RWPE1 (cell line): ENCODE measurements at regions not wholly inside any gene's neighbourhood (a gene's known extent, or its start where the extent isn't known, plus 50 kb on each side); places are given as distances from the start of the nearest gene placed in this dataset.
A peak's percentile ranks its signal among the peaks of the same experiment; 100 is the strongest.

Experiments
- CTCF ChIA-PET: fragments of 350-600 bp; sonication (Branson Sonifier 250); formaldehyde crosslinking; extraction: SDS; loops from one replicate; lab custom pipeline; 2021; lab: Yijun Ruan, JAX
- POLR2A ChIA-PET: fragments of 400-600 bp; formaldehyde crosslinking; extraction: SDS; loops from one replicate; lab custom pipeline; 2020; ENCODE audit warnings: antibody characterized with exemption; ENCODE audit not compliant: low non-redundant PET; lab: Yijun Ruan, JAX
- DNase-seq: peaks from one replicate; pipeline ENCODE4 v3.0.0; 2012; ENCODE audit warnings: low spot score
- H3K27ac ChIP-seq: fragments of 450-650 bp; 2 replicates; pipeline ENCODE4 v1.5.1; 2017
- CTCF ChIP-seq: fragments of 450-650 bp; conservative IDR thresholded peaks from 2 replicates; pipeline ENCODE4 v1.5.1; 2017; ENCODE audit warnings: low read depth, mild to moderate bottlenecking

- no peak for TF ChIP-seq CTCF
Observed at GRCh38 chr21:41659791-41660560, 106.9 kb downstream of the RIPK4 start.

GRCh38 chr21:41656946-41657525 is 109.8 kb downstream of the RIPK4 start:
- TF ChIP-seq CTCF = no peak
- POLR2A ChIA-PET = no interaction called here
- CTCF ChIA-PET = no interaction called here
- peak overlapping the region; percentile 8; the same call in 1 of the 2 replicates for H3K27ac ChIP-seq
- no peak for DNase-seq

More at GRCh38 chr21:41659791-41660560, 106.9 kb downstream of the RIPK4 start:
- DNase-seq = no peak
- H3K27ac ChIP-seq = peak overlapping the region; percentile 23; the same call in 1 of the 2 replicates
- POLR2A ChIA-PET = no interaction called here
- CTCF ChIA-PET = interaction anchor here (0.5 to 0.6 kb wide), 2 partner anchors 18 to 82 kb away, joined by 4 read pairs; no protein-coding TSS in a partner anchor

- H3K27ac ChIP-seq = peak overlapping the region; percentile 89; the same call in 1 of the 2 replicates
- TF ChIP-seq CTCF = no peak
- CTCF ChIA-PET = no interaction called here
- POLR2A ChIA-PET = no interaction called here
- no peak for DNase-seq
Observed at GRCh38 chr21:41655259-41655658, 111.6 kb downstream of the RIPK4 start.

GRCh38 chr21:41653954-41654491 is 112.8 kb downstream of the RIPK4 start:
- H3K27ac ChIP-seq = peak overlapping the region; percentile 89
- POLR2A ChIA-PET = no interaction called here
- CTCF ChIA-PET = no interaction called here
- TF ChIP-seq CTCF = no peak
- peak; percentile 72 for DNase-seq

- ChIA-PET POLR2A (no interaction called here), CTCF (no interaction called here)
- no peak for TF ChIP-seq CTCF
- H3K27ac ChIP-seq = peak overlapping the region; percentile 89
- no peak for DNase-seq
Observed at GRCh38 chr21:41653243-41653953, 113.5 kb downstream of the RIPK4 start.

GRCh38 chr21:41651830-41652229 is 115.0 kb downstream of the RIPK4 start:
- DNase-seq = no peak
- no peak for TF ChIP-seq CTCF
- peak overlapping the region; percentile 76 for H3K27ac ChIP-seq
- CTCF ChIA-PET = interaction anchor here (1.2 kb wide), 1 partner anchor 8 kb away, joined by 4 read pairs; no protein-coding TSS in a partner anchor
- POLR2A ChIA-PET = no interaction called here
